GM13976 (cell line): ENCODE measurements at regions not wholly inside any gene's neighbourhood (a gene's known extent, or its start where the extent isn't known, plus 50 kb on each side); places are given as distances from the start of the nearest gene placed in this dataset.
A peak's percentile ranks its signal among the peaks of the same experiment; 100 is the strongest.

Experiments
- DNase-seq: peaks from one replicate; pipeline ENCODE4 v3.0.0; 2012; ENCODE audit warnings: low spot score
- CTCF ChIP-seq: IDR thresholded peaks from 2 replicates; pipeline ENCODE4 v1.5.1; 2012; ENCODE audit warnings: borderline replicate concordance, mild to moderate bottlenecking; ENCODE audit not compliant: insufficient read depth; ENCODE audit errors: extremely low read depth, missing control alignments, control extremely low read depth
- in situ Hi-C: fragments of 300-500 bp; cut with MboI; formaldehyde crosslinking; loops from one replicate; pipeline ENCODE4 v1.12.0; 2022; ENCODE audit warnings: low sequenced_read_pairs, mixed read lengths, inconsistent platforms; ENCODE audit not compliant: unreplicated experiment

GRCh38 chr3:86282106-86282787, 708.7 kb downstream of the VGLL3 start:
- in situ Hi-C loops: no loop called here

GRCh38 chr3:86269364-86270155, 721.4 kb downstream of the VGLL3 start:
- in situ Hi-C loops: no loop called here
- TF ChIP-seq CTCF: no peak
- DNase-seq: no peak

More at GRCh38 chr3:86282106-86282787, 708.7 kb downstream of the VGLL3 start:
- no peak for DNase-seq
- TF ChIP-seq CTCF: no peak

GRCh38 chr3:86257955-86258641, 732.9 kb downstream of the VGLL3 start:
- in situ Hi-C loops: no loop called here
- TF ChIP-seq CTCF: no peak
- peak; percentile 41 for DNase-seq

GRCh38 chr3:86254480-86254879, 736.5 kb downstream of the VGLL3 start:
- in situ Hi-C loops: no loop called here
- TF ChIP-seq CTCF: no peak
- no peak for DNase-seq

- no peak for DNase-seq
- in situ Hi-C loops: no loop called here
- TF ChIP-seq CTCF: no peak
Measured at GRCh38 chr3:86251781-86252180, 739.2 kb downstream of the VGLL3 start.

- no peak for TF ChIP-seq CTCF
- in situ Hi-C loops: no loop called here
- no peak for DNase-seq
Measured at GRCh38 chr3:86249833-86250232, 741.1 kb downstream of the VGLL3 start.
